GM19043 (cell line): ENCODE measurements at regions not wholly inside any gene's neighbourhood (a gene's known extent, or its start where the extent isn't known, plus 50 kb on each side); places are given as distances from the start of the nearest gene placed in this dataset.
"Not testable (repeated sequence)": the region's sequence is repeated elsewhere in the genome, so short reads cannot be mapped to it uniquely, and the experiment has no call there.

ENCODE experiments used
- ATAC-seq: cut with Tn5 transposase; IDR thresholded peaks from one replicate; pipeline ENCODE4 v1.9.1; 2021; ENCODE audit warnings: low read depth; ENCODE audit not compliant: unreplicated experiment

DNA sequence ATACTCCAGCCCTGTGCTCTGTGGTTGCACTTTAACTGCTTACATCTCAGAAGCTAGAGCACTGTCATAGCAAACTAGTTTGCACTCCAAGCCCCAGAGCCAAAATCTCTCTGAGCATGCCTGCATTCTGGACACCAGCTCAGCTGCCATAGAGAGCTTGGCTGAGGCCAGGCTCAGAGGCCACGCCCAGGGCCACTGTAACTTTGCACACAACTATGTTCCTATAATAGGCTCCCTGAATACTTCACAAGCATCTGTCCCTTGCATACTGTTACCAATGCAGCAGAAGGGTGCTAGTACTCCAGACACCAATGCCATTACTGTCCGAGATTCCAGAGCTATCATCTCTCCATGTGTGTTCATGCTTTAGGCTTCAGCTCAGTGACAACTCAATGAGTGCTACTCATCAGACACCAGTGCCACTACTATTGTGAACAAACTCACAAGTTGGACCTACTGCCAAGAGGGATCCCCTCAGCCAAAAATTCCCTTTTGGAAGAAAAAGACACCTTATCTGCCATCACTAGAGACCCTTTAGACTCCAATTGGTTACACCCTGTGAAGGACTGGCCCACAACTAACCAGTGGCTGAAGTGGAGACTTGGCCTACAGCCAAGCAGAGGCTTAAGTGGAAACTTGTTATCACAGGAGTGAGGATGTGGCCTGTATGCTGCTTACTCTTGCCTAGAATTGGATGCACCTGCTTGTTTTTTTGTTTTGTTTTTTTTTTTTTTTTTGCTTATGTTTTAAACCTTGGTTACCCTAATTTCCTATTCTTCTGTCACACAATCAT is 211.6 kb upstream of the MAGI2 start:
- ATAC-seq, result no peak

DNA sequence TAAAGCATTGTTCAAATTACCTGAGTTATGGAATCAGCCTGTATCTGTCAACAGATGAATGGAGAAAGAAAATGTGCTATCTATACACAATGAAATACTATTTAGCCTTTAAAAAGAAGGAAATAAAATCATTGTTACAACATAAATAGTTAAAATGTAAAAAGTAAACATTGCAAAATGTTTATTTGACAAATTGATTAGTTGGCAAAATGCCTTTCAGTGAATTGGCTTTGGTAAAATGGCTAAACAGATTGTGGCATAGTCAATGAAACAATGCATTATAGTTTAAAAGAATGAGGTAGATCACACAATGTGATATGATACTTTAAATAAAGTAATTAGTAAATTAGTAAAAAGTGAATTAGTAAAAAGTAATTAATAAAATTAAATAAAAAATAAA is 204.8 kb upstream of the MAGI2 start:
- no peak for ATAC-seq

DNA sequence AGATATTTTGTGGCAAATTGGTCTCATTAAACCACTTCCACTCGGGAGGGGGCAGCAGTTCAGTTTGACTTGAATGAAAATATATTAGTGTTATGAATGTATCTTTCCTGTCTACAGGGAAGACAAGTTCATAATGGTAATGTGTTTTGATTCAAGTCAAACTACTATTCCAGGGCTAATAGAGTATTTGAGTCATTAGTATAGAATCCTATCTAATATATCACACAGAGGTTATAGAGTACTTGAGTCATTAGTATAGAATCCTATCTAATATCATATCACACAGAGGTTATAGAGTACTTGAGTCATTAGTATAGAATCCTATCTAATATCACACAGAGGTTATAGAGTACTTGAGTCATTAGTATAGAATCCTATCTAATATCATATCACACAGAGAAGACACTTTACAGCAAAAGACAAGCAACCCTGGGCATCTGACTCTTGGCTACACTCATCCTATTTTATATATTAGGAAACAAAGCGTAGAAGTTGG is 199.7 kb upstream of the MAGI2 start:
- ATAC-seq, result no peak

DNA sequence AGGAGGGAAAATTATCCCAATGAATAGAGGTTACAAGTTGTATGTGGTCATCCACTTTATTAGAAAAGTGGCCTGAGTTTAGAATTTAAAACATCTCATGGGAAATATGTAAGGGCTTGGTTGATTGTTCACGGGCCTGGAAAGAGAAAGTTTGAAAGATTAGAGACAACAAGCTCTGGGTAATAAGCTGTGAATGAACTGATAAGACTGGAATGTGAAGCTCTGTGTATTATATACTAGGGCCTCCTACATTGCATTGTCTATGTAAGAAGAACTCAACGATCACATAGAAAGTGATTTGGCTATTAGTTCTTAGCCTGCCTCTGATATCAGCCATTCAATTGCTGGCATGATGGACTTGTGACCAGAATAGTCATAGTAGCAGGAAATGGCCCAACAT is 199.2 kb upstream of the MAGI2 start:
- ATAC-seq, result no peak

DNA sequence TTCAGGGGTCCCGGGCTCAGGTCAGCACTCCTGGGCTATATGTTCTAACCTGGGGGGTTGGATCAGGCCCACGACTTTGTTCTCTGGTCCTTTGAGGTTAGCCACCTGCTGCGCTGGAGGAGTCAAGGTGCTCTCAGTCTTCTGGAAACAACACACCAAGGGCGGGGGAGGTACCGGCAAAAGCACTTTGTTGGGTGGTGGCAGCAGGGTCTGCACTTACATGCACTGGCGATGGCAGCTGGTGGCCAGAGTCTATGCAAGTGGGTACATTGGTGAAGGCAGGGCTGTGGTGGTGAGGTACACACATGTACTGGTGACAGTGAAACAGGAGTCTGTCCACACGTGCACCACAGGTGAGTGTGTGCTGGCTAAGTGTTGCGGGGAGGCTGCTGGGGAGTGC is 194.2 kb upstream of the MAGI2 start:
- ATAC-seq, result no peak

DNA sequence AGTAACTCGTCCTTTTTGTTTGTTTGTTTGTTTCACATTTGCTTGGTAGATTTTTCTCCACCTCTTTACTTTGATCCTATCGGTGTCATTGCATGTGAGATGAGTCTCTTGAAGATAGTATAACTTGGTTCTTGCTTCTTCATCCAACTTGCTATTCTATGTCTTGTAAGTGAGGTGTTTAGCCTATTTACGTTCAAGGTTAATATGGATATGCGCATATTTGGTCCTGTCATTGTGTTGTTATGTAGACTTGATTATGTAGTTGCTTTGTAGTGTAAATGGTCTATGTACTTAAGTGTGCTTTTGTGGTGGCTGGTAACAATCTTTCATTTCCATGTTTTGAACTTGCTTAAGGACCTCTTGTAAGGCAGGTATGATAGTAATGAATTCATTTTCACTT is 192.8 kb upstream of the MAGI2 start:
- no peak for ATAC-seq

DNA sequence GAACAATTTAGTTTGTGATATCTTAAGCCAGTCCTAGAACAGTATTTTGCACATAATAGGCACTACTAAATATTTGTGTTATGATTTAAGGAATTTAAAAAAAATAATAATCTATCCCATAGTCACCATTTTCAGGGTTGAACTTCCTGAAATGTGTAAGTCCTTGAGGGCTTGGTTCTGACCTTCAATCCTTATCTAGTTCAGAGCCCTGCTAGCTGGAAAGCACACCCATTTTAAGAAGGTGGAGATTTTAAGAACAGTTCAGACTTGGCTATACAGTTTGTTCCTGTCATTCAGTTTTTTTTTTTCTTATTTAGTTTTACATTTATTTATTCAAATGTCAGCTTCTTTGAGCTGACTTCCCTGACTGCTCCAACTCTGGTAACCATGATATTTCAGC is 183.4 kb upstream of the MAGI2 start:
- no peak for ATAC-seq

DNA sequence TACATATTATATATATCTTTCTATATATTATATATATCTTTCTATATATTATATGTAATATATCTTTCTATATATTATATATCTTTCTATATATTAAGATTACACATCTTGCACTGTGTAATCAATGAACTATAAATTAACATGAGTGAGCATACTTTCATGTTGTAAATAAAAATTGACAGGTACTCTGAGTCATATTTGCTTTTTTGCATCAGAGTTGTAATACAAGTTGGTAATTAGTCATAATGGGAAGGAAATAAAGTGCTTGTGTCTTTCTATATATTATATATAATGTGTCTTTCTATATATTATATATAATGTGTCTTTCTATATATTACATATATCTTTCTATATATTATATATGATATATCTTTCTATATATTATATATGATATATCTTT is 172.5 kb upstream of the MAGI2 start:
- not testable (repeated sequence) for ATAC-seq

DNA sequence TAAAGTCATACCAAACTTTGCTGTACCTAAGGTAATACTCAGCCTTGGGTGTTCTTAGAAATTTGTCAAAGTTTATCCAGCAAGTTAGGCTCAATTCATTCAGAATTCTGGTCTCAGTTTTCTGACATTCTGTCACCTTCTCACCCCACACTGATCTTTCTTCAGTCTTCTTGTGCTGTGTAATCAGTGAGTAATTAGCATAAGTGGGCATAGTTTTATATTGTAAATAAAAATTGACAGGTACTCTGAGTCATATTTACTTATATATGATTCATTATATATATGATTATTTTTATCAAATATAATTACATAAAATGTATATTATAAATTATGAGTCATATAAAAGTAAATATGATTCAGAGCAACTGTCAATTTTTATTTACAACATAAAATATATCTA is 170.9 kb upstream of the MAGI2 start:
- no peak for ATAC-seq

DNA sequence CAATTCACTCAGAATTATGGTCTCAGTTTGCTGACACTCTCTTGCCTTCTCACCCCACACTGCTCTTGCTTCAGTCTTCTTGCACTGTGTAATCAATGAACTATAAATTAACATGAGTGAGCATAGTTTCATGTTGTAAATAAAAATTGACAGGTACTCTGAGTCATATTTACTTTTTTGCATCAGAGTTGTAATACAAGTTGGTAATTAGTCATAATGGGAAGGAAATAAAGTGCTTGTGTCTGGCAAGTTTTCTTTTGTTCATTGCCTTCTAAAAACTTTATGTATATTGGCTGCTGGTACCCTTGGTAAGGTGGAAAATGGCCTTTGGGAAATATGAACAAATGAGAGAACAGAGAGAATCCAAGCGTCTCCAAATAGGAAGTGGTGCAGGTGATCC is 169.3 kb upstream of the MAGI2 start:
- no peak for ATAC-seq

DNA sequence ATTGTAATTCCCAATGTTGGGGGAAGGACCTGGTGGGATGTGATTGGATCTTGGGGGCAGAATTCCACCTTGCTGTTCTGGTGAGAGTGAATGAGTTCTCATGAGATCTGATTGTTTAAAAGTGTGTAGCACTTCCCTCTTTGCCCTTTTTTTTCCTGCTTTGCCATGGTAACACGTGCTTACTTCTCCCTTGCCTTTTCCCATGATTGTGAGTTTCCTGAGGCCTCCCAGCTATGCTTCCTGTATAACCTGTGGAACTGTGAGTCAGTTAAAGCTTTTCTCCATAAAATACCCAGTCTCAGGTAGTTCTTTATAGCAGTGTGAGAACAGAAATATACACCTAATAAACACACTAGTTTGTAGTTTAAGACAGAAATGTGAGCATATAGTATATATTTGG is 166.8 kb upstream of the MAGI2 start:
- no peak for ATAC-seq

DNA sequence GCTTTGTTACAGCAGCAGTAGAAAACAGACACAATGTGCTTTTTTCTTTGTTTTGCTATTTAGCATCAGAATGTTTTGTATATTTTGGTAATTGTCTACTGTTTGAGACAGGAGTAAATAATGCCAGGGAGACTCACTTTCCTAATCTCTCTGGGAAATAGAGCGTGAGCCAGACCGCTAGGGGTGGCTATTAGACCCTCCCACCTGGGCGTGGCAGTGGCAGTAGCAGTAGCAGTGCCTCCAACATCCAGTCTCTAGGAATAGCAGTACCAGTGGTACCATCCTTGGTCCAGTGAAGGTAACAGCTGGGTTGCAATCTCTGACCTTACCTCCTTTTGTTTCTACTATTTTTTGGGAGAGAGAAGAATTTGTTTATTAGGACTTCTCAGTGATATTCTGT is 165.7 kb upstream of the MAGI2 start:
- ATAC-seq, result no peak

DNA sequence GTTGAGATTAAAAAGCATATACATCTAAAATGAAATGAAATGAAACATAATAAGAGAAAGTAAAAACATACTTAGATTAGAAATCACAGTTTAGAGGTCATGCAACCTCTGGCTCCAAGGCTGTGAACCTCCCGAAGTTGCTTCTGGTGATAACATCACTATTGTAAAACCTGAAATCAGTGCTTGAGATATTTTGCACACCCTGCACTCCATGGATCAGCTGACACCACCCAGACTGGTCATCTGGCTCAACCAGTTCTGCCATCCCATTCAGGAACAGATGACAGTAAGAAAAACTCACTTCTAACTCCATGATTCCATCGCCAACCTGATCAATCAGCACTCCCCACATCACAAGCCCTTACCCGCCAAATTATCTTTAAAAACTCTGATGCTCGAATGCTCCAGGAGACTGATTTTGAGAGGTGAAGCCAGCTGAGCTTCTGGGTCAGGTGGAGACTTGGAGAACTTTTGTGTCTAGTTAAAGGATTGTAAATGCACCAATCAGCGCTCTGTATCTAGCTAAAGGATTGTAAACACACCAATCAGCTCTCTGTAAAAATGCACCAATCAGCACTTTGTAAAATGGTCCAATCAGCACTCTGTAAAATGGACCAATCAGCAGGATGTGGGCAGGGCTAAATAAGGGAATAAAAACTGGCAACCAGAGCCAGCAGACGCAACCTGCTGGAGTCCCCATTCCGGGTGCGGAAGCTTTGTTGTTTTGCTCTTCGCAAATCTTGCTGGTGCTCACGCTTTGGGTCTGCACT is 162.6 kb upstream of the MAGI2 start:
- no peak for ATAC-seq

DNA sequence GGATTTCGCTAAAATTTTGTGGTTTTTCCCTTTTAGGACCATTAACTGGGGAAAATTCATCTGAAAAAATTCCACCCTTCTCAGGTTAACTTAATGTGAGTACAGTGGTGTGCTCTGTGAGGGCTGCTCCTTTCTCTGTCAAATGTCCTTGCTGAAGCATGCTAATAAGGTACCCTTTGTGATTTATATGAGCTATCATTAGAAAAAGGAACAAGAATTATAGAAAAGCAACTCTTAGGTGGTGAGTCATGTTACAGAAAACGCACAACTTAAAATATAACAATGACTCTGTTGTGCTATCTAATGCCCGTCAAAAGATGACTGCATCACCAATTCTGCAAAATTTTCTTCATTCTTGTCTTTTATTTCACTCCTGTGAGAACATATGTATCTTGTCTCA is 162.0 kb upstream of the MAGI2 start:
- no peak for ATAC-seq

DNA sequence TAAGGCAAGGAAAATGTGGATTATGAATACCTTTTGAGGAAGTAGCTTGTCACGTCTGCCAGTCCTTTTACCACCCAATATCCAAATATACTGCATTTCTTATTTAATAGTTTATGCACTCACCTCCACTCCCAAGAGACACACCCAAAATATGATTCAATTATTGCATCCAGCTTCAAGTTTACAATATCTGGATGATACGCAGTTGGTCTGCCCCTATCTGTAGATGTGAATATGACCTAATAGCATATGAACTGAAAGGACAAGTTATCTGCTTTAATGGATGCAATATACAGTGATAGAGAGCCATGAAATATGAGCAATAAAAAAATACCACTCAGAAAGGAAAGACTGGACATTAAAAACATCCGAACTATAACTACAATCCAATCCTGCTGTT is 159.4 kb upstream of the MAGI2 start:
- ATAC-seq, result no peak

DNA sequence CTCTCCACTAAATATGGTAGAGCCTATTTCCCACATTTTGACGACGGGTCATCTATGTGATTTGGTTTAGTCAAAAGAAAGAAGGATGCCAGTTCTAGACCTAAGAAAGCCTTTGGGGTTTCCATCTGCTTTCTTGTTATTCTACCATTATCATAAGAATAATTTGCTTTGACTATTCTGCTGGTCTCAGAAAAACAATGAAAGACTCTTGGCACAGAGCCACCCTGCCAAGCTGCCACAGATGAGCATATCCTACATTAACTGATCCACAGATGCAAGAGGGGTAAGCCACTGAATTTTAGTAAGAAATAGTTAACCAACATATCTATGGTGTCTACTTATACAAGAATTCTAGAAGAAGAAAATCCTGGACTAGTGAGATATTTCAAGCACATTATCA is 158.6 kb upstream of the MAGI2 start:
- no peak for ATAC-seq

DNA sequence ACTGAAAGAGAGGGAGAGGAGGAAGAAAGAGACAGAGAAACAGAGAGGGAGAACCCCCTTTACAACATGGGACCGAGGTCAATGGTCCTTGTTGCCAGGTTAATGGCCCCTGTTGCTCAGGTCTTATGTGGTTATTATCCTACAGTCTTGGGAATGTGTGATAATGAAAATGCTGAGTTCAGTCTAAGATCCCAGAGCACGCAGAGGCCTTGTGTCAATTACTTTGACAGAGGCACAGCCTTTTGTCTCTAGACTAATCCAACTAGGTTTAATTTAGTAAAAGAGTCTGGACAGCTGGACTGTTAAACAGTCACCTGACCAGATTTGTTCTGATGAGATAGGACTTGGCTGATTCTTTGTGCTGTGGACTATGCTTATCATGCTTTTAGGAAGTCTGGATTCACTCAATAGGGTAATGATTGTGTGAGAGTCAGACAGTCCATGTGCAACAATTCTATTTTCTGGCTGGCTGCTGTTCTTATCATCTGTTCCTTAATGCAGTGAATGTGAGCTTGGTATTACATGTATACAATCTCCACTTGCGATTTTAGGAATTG is 157.4 kb upstream of the MAGI2 start:
- no peak for ATAC-seq

DNA sequence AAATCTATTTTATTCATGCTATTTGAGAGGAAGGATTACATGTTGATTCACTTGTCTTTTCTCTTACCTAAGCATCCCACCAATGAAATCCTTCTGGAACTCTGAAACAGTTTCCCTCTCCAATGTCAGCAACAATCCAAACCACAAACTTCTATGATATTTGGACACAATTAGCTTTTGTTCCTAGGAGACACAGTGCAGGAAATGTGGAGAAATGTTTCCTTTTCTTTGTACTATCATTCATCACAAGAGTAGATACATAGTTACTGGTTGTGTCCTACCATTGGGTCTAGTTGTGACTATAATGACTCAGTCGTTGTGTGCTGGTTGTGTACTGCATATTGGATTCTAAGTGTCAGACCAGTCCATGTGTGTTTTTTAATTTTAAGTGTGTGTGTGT is 156.8 kb upstream of the MAGI2 start:
- no peak for ATAC-seq

DNA sequence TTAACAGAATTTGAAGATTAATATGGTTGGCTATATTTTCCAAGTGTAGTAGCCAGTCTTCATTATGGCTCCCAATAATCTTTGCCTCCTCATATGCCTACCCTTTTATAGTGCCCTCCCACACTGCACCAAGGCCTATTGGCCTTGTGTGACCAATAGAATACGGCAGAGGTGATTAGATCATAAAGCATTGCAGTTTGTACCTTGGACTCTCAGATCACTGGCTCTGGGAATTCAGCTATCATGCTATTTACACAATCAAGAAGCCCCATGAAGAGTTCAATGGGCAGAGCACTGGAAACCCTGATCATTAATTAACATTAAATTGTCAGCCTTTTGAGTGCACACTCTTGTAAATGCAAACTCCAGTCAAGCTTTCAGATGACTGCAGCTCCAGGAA is 154.5 kb upstream of the MAGI2 start:
- ATAC-seq, result no peak

DNA sequence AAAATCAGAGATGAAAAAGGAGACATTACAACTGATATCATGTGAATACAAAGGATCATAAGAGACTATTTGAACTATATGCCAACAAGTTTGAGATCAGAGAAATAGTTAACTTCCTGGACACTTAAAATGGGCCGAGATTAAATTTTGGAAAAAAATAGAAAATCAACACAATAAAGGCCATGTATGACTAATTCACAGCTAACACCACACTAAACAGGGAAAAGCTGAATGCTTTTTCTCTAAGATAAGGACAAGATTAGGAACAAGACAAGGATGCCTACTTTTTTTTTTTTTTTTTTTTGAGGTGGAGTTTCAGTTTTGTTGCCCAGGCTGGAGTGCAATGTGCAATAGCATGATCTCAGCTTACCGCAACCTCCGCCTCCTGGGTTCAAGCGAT is 151.4 kb upstream of the MAGI2 start:
- no peak for ATAC-seq

DNA sequence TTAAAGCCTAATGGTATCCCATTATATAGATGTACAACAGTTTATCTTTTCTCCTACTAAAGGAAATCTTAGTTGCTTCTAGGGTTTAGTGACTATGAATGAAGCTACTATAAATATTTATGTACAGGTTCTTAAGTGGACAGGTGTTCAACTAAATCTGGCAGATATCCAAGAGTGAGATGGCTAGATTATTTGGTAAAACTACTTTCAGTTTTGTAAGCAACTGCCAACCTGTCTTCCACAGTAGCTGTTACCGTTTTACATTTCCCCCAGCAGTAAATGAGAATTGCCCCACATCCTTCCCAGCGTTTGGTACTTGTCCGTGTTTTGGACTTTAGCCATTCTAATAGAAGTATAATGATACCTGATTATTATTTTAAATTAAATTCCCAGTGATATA is 144.9 kb upstream of the MAGI2 start:
- ATAC-seq, result no peak

DNA sequence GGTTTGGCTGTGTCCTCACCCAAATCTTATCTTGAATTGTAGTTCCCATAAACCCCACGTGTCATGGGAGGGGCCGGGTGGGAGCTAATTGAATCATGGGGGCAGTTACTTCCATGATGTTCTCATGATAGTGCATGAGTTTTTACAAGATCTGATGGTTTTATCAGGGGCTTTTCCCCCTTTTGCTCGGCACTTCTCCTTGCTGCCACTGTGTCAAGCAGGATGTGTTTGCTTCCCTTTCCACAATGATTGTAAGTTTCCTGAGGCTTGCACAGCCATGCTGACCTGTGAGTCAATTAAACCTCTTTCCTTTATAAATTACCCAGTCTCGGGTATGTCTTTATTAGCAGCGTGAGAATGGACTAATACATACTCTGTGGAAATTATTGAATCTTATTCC is 141.2 kb upstream of the MAGI2 start:
- not testable (repeated sequence) for ATAC-seq
